ENCODE measurements at regions not wholly inside any gene's neighbourhood (a gene's known extent, or its start where the extent isn't known, plus 50 kb on each side); places are given as distances from the start of the nearest gene placed in this dataset.

DNA sequence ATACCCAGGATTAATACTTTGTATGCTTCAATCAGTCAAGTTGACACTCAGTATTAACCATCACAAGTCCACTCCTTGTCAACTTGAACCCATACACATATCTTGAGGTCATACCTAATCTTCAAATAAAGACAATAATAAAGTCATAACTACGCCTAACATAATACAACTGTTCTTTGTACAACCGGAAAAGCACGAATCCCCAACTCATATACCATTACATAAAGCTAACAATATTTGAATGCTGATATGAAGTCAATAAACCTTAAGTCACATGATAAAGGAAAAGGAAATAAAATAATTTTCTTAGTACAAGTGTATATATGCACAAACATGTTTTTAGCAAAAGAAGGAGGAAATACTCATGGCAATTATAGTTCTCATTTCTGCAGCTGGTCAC, 770.6 kb upstream of the GYPC start:
- Histone ChIP-seq H3K27ac (ENCODE audit: low read depth) (no peak overlapping the region), H3F3A (replicated peaks; ENCODE audit: low read depth) (no peaks in the 10 kb centered on the region), H3K27me3 (ENCODE audit: insufficient read depth) (no peaks in the 10 kb centered on the region), H3K36me3 (ENCODE audit: insufficient read depth) (no peaks in the 10 kb centered on the region), H3K9me2 (ENCODE audit: insufficient read depth) (no peaks in the 10 kb centered on the region), H3K4me2 (no peak overlapping the region), H3K79me2 (replicated peaks; ENCODE audit: insufficient read depth) (no peaks in the 10 kb centered on the region), H3K4me3 (no peak overlapping the region), H3K4me1 (ENCODE audit: insufficient read depth) (no peaks in the 10 kb centered on the region), H4K20me1 (replicated peaks; ENCODE audit: insufficient read depth) (no peaks in the 10 kb centered on the region), H2AFZ (no peak overlapping the region)
- TF ChIP-seq EZH2phosphoT487 (IDR thresholded peaks at IDR 0.05; ENCODE audit: unreplicated experiment) (no peak), ZNF462 (CRISPR knock-in tag; IDR thresholded peaks at IDR 0.05) (no peak), POLR2AphosphoS5 (IDR thresholded peaks at IDR 0.05; ENCODE audit: low read depth) (no peak), EZH2 (IDR thresholded peaks at IDR 0.05; ENCODE audit: low read depth, unreplicated experiment) (no peak), JUNB (IDR thresholded peaks at IDR 0.05; ENCODE audit: unreplicated experiment) (no peak), NANOG (IDR thresholded peaks at IDR 0.05; ENCODE audit: borderline replicate concordance) (no peak), CREB1 (CRISPR knock-in tag; IDR thresholded peaks at IDR 0.05; ENCODE audit: low read depth) (no peak), ZNF331 (CRISPR knock-in tag; IDR thresholded peaks at IDR 0.05; ENCODE audit: low read depth) (no peak), STAT1 (IDR thresholded peaks at IDR 0.05; ENCODE audit: unreplicated experiment) (no peak), ZNF114 (CRISPR knock-in tag; IDR thresholded peaks at IDR 0.05) (no peak)
- TF ChIP-seq, protein P1, sequence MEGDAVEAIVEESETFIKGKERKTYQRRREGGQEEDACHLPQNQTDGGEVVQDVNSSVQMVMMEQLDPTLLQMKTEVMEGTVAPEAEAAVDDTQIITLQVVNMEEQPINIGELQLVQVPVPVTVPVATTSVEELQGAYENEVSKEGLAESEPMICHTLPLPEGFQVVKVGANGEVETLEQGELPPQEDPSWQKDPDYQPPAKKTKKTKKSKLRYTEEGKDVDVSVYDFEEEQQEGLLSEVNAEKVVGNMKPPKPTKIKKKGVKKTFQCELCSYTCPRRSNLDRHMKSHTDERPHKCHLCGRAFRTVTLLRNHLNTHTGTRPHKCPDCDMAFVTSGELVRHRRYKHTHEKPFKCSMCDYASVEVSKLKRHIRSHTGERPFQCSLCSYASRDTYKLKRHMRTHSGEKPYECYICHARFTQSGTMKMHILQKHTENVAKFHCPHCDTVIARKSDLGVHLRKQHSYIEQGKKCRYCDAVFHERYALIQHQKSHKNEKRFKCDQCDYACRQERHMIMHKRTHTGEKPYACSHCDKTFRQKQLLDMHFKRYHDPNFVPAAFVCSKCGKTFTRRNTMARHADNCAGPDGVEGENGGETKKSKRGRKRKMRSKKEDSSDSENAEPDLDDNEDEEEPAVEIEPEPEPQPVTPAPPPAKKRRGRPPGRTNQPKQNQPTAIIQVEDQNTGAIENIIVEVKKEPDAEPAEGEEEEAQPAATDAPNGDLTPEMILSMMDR (conservative IDR thresholded peaks at IDR 0.05; ENCODE audit: low read depth in 2 of 2): no peak
- TF ChIP-seq, protein P2, sequence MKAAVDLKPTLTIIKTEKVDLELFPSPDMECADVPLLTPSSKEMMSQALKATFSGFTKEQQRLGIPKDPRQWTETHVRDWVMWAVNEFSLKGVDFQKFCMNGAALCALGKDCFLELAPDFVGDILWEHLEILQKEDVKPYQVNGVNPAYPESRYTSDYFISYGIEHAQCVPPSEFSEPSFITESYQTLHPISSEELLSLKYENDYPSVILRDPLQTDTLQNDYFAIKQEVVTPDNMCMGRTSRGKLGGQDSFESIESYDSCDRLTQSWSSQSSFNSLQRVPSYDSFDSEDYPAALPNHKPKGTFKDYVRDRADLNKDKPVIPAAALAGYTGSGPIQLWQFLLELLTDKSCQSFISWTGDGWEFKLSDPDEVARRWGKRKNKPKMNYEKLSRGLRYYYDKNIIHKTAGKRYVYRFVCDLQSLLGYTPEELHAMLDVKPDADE (IDR thresholded peaks at IDR 0.05): no peak
- TF ChIP-seq, protein P3, sequence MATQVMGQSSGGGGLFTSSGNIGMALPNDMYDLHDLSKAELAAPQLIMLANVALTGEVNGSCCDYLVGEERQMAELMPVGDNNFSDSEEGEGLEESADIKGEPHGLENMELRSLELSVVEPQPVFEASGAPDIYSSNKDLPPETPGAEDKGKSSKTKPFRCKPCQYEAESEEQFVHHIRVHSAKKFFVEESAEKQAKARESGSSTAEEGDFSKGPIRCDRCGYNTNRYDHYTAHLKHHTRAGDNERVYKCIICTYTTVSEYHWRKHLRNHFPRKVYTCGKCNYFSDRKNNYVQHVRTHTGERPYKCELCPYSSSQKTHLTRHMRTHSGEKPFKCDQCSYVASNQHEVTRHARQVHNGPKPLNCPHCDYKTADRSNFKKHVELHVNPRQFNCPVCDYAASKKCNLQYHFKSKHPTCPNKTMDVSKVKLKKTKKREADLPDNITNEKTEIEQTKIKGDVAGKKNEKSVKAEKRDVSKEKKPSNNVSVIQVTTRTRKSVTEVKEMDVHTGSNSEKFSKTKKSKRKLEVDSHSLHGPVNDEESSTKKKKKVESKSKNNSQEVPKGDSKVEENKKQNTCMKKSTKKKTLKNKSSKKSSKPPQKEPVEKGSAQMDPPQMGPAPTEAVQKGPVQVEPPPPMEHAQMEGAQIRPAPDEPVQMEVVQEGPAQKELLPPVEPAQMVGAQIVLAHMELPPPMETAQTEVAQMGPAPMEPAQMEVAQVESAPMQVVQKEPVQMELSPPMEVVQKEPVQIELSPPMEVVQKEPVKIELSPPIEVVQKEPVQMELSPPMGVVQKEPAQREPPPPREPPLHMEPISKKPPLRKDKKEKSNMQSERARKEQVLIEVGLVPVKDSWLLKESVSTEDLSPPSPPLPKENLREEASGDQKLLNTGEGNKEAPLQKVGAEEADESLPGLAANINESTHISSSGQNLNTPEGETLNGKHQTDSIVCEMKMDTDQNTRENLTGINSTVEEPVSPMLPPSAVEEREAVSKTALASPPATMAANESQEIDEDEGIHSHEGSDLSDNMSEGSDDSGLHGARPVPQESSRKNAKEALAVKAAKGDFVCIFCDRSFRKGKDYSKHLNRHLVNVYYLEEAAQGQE (IDR thresholded peaks at IDR 0.05; ENCODE audit: unreplicated experiment): no peak
- H3K27ac Mint-ChIP-seq: no peak overlapping the region
- no peak for ATAC-seq
- H3K27me3 Mint-ChIP-seq (ENCODE audit: insufficient read depth, low read depth, poor library complexity): peaks cover 1% of the 10 kb centered on the region
- no peak overlapping the region for H3K4me3 Mint-ChIP-seq
- peaks cover 16% of the 10 kb centered on the region for H3K36me3 Mint-ChIP-seq (ENCODE audit: low read depth)
- no peak for DNase-seq (ENCODE audit: low spot score)
- no peaks in the 10 kb centered on the region for H3K4me1 Mint-ChIP-seq
- H3K9me3 Mint-ChIP-seq: peaks cover 37% of the 10 kb centered on the region
